ENCODE measurements at regions not wholly inside any gene's neighbourhood (a gene's known extent, or its start where the extent isn't known, plus 50 kb on each side); places are given as distances from the start of the nearest gene placed in this dataset.

- Histone ChIP-seq H3K27ac (ENCODE audit: low read length) (no peak overlapping the region), H3K9me3 (ENCODE audit: control insufficient read depth in 1 of 2, low read length in 2 of 2) (no peaks in the 10 kb centered on the region), H3K36me3 (ENCODE audit: control insufficient read depth in 1 of 2, insufficient read depth in 2 of 2, low read length in 2 of 2) (no peaks in the 10 kb centered on the region)
Observed at GRCh38 chr2:216576616-216577015, 56.6 kb upstream of the IGFBP2 start.

GRCh38 chr2:216578325-216578724, 54.9 kb upstream of the IGFBP2 start:
- Histone ChIP-seq H3K9me3 (ENCODE audit: control insufficient read depth in 1 of 2, low read length in 2 of 2) (no peaks in the 10 kb centered on the region), H3K4me3 (ENCODE audit: low read depth in 1 of 2, low read length in 2 of 2) (no peak overlapping the region), H3K27me3 (ENCODE audit: low read depth, low read length) (no peaks in the 10 kb centered on the region), H3K27ac (ENCODE audit: low read length) (no peak overlapping the region), H3K36me3 (ENCODE audit: control insufficient read depth in 1 of 2, insufficient read depth in 2 of 2, low read length in 2 of 2) (no peaks in the 10 kb centered on the region), H3K4me1 (ENCODE audit: control insufficient read depth in 1 of 2, insufficient read depth in 2 of 2, low read length in 2 of 2) (peaks cover 0 to 1% of the 10 kb centered on the region in 2 donors)

More at GRCh38 chr2:216576616-216577015, 56.6 kb upstream of the IGFBP2 start:
- Histone ChIP-seq H3K4me3 (ENCODE audit: low read depth in 1 of 2, low read length in 2 of 2) (no peak overlapping the region), H3K4me1 (ENCODE audit: control insufficient read depth in 1 of 2, insufficient read depth in 2 of 2, low read length in 2 of 2) (peaks cover 0 to 9% of the 10 kb centered on the region in 2 donors), H3K27me3 (ENCODE audit: low read depth, low read length) (no peaks in the 10 kb centered on the region)

GRCh38 chr2:216583147-216583546, 50.1 kb upstream of the IGFBP2 start:
- no peak overlapping the region for H3K4me3 ChIP-seq (ENCODE audit: low read depth in 1 of 2, low read length in 2 of 2)
- no peaks in the 10 kb centered on the region for H3K36me3 ChIP-seq (ENCODE audit: control insufficient read depth in 1 of 2, insufficient read depth in 2 of 2, low read length in 2 of 2)
- H3K27me3 ChIP-seq (ENCODE audit: low read depth, low read length), result no peaks in the 10 kb centered on the region
- no peak overlapping the region for H3K27ac ChIP-seq (ENCODE audit: low read length)
- no peaks in the 10 kb centered on the region for H3K9me3 ChIP-seq (ENCODE audit: control insufficient read depth in 1 of 2, low read length in 2 of 2)
- no peaks in the 10 kb centered on the region for H3K4me1 ChIP-seq (ENCODE audit: control insufficient read depth in 1 of 2, insufficient read depth in 2 of 2, low read length in 2 of 2)

Measured in muscle layer of duodenum (tissue), 2 donors.